GM21825 (cell line): ENCODE measurements at regions not wholly inside any gene's neighbourhood (a gene's known extent, or its start where the extent isn't known, plus 50 kb on each side); places are given as distances from the start of the nearest gene placed in this dataset.
A peak's percentile ranks its signal among the peaks of the same experiment; 100 is the strongest.

Source experiments
- ATAC-seq: cut with Tn5 transposase; IDR thresholded peaks from one replicate; pipeline ENCODE4 v1.9.1; 2021; ENCODE audit warnings: mild to moderate bottlenecking, moderate library complexity; ENCODE audit not compliant: unreplicated experiment

DNA sequence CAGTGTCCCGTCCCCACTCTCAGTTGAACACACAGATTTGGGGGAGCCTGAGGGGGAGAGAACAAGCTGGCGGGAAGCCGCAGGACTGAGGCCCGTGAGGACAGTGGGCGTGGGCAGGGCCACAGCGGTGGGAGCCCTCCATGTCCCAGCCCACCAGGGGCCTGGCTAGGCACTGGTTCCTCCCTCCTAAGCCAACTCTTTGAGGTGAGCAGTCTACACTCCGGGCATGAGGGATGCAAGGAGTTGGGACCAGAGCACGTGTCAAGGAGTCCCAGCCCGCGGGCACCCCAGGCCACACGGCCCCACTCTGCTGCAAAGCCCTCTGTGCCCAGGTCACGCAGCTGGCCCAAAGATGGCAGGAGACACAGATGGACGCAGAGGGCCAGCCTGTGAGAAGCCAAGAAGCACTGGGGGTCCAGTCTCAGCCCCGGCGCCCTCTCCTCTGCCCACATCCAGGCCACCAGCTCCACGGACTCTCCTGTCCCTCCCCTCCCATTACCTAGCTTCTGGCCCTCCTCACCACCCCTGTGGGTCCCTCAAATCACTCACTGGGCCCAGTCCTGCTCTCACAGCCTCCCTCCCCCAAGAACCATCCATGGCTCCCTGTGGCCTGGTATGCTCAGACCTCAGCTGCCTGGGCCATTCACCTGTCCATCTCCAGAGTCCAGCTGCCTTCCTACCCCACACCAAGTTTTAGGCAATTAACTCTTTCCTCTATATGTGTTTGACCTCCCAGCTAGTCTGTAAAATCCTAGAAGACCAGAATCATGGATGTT is 206.5 kb downstream of the RBFOX3 start:
- no peak for ATAC-seq

DNA sequence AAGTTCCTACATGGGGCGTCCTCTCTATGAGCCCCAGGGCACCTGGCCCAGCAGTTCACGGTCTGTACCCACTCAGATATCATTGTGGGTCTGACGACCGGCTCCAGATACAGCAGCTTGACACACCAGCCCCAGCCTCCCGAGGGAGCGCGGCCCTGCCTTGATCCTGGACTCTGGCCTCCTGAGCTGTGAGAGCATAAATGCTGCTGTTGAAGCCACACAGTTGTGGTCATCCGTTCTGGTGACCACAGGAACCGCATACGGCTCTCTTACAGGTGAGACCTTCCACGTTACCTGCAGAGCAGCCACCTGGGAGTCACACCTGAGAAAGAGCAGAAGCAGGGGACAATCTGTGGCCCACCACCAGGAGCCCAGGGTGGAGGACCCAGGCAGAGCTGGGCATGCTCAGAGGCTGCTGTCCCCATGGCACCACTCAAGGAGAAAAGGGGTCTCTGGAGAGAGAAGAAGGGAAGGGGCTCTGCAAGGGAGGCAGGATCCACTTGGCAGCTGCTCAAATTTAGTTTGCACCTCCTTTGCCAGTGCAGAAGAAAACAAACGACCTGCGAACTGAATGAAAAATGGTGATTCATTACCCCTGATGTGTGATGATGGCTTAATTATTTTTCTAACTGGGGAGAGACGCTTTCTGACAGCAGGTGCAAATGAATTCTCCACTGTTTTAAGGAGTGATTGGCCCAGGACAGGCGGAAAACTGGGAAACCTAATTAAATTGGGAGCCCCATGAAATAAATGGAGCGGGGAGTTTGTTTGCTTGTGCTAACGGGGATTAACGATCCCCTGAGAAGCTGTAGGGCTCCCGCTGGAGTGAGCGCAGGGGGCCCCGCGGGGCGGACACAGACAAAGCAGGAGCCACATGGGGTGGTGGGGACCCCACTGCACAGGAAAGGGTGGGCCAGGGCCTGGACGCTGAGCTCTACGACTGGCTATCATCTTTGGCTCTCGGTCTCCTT is 208.9 kb downstream of the RBFOX3 start:
- ATAC-seq = no peak

DNA sequence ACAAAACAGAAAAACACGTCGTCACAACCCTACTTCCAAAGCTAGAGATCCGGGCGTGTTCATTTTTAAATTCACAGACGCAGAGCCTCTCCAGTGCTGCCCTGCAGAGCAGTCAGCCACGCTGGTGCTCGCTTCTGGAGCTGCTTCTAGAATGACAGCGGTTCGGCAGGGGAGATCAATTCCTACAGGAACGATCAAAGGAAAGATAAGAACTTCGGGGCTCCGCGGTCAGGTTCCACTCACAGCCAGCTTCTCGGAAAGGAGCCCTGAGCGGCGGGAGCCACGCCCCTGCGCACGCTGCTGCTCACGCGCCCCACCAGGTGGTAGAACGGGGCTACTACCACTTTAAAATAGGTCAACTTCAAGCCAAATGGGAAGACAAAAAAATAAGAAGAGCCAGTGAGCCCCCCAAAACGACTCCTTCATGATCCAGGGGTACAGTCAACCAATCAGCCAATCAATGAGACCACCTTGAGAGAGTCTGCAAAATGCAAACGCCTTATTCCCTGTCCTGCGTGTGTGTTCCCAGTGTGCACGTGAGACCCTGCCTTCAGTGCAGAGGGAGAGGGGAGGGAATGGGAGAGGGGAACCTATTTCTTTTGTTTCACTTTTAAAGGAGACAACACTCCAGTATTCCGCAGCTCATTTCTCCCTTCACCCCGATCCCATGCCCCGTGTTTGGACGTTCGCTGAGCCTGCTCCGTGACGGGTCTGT is 209.7 kb downstream of the RBFOX3 start:
- ATAC-seq = peak; percentile 52

GRCh38 chr17:79399610-79400144 is 211.2 kb downstream of the RBFOX3 start:
- no peak for ATAC-seq

GRCh38 chr17:79398441-79398840 is 212.4 kb downstream of the RBFOX3 start:
- no peak for ATAC-seq

DNA sequence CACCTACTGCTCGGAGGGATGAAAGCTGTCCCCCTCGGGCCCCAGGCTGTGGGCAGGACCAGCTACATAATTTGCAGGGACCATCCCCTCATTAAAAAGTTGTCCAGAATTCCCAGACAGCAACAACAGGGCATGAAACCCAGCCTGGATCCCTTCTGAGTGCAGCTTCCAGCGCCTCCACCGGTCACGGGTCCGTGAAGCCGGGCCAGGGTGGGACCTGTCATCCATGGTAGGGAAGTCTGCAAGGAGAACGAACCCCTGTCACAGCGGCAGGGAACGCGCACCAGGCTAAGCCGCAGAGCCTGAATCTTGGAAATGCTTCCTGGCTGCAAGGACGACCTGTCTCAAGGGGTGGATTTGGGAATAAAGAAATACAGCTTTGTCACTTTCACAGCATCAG is 214.2 kb downstream of the RBFOX3 start:
- ATAC-seq = no peak

GRCh38 chr17:79395545-79395944 is 215.3 kb downstream of the RBFOX3 start:
- ATAC-seq = no peak

DNA sequence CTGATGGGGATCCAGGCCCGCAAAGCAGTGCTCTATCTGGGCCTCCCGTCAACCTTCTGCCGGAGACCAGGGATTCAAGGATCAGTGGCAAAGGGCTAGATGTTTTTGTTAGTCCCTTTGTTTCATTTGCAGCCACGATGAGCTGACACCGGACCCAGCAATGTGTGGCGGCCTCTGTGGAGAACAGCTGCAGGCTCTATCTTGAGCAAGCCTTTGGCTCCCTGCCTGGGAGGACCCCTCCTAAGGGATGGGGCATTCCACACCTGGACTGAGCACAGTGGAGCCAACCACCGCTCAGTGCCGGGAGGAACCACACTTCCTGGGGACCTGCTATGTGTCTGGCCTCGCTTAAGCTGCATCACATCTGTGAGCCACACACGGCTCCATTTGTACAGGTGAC is 215.8 kb downstream of the RBFOX3 start:
- no peak for ATAC-seq

GRCh38 chr17:79393358-79394052 is 217.3 kb downstream of the RBFOX3 start:
- no peak for ATAC-seq

DNA sequence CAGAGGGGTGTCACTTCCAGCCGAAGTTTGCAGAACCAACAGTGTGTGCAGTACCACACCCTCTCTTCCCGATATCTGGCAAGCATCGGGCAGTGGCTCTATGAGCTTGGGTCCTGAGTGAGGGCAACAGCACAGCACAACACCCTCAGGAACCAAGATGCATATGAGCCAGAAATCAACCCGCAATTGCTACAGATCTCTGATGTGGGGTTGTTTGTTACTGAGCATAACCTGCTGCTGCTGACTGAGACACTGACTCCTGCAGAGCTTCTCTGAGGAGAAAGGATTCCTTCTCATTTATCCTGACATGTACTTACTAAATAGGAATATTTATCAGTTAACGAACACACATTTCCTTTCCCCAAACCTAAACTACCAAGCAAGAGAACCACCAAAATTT is 218.3 kb downstream of the RBFOX3 start:
- ATAC-seq = no peak

DNA sequence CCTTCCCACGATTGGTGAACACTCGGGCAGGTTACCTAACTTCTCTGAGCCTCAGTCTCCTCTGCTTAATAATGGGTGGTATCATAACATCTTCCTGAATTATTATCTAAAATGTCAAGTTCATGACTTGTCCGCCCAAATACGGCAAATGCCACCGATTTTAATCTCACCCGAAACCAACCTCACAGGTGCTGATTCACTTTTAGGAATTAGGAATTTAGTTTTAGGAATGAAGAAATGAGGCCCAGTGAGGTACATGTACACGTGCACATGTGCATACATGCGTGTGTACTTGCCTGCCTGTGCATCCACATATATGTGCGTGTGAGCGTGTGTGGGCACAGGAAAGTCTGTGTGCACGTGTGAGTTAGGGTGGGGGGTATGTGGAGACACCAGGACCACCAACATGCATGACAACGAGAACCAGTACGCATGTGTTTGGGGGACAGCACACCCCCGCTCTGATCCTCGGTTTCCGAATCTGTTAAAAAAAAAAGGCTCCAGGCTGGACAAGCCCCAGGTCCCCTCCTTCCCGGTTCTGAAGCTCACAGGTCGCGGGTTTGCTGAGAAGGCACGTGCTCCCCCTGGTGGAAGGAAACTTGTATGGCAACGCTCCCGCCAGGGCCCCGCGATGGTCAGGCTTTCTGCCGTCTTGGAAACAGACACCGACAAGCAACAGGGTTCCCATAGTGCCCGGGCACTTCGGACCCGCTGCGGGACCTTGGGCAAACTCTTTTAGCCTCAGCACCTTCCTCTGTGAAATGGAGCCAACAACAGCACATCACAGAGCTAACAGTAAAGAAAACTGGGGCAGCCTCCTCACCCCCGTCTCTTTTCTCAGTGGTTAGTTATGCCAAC is 219.2 kb downstream of the RBFOX3 start:
- no peak for ATAC-seq

GRCh38 chr17:79389896-79390295 is 221.0 kb downstream of the RBFOX3 start:
- ATAC-seq = no peak

DNA sequence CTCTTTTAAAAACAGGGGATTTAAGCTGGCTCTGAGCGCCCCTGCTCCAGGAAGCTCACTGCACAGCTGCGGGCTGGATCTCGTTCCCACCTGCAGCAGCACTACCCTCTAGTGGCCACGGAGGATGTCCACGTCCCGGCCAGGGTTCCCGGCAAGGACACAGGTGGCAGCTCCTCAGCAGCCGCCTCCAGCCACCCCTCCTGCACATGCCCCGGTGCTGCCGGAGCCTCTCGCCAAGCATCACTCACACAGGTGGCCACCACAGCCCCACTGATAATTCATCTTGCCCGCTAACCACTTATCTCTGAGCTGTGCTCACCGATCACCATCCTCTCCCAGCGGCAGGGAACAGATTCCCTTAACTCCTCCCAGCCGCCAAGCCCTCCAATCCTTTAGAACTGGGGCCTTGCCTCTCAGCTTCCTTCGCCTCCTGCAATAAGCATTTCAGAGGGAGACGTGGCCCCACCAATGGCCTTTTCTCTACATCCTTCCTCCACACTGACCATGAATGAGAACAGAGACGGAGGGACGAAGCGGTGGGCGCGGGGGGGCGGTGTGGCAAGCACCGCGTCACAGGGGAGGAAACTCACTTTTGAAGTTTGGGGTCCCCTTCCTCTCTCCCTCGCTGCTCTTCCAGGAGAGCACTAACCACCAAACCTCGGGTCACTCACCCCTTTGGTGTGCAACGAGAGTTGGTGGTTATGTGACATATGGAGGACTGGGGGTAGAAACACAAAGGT is 222.1 kb downstream of the RBFOX3 start:
- no peak for ATAC-seq

- ATAC-seq = no peak
Observed at GRCh38 chr17:79387783-79388182, 223.1 kb downstream of the RBFOX3 start.

- ATAC-seq = no peak
Observed at GRCh38 chr17:79385962-79386563, 224.8 kb downstream of the RBFOX3 start.

DNA sequence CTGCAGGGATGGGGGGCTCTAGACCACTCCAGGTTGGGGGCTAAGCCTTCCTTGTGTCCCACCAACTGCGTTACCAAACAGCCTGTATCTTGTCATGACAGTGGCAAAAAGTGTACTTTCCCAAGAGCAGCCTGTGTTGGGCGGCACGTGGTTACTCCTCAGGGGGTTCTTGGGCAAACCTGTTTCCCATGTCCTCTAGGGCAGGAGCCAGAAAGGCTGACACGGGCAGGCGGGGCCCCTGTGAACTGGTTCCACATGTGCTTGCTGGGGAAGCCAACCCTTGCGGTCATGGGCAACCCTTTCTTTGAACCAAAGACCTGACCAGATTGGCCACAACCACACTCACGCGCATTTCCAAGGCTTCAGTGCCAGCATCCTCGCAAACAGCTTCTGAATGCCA is 228.5 kb downstream of the RBFOX3 start:
- no peak for ATAC-seq

GRCh38 chr17:79379700-79380445 is 231.0 kb downstream of the RBFOX3 start:
- no peak for ATAC-seq
